Testis (tissue), 2 donors: ENCODE measurements at regions not wholly inside any gene's neighbourhood (a gene's known extent, or its start where the extent isn't known, plus 50 kb on each side); places are given as distances from the start of the nearest gene placed in this dataset.
A peak's percentile ranks its signal among the peaks of the same experiment; 100 is the strongest.
"Not testable (repeated sequence)": the region's sequence is repeated elsewhere in the genome, so short reads cannot be mapped to it uniquely, and the experiment has no call there.

Source experiments
- DNase-seq: peaks from one replicate; pipeline ENCODE4 v3.0.0-alpha.2; 2019
- H3K27ac ChIP-seq, 2 donors: fragments of 200-600 bp; sonication (generic); one replicate each; pipeline ENCODE4 v1.5.1; 2019
- H3K27me3 ChIP-seq: fragments of 200-600 bp; sonication (generic); one replicate; pipeline ENCODE4 v1.5.1; 2019
- H3K36me3 ChIP-seq: fragments of 200-600 bp; sonication (generic); one replicate; pipeline ENCODE4 v1.5.1; 2017; ENCODE audit warnings: low read depth; ENCODE audit errors: missing control alignments
- H3K4me1 ChIP-seq: fragments of 200-600 bp; sonication (generic); one replicate; pipeline ENCODE4 v1.5.1; 2019
- H3K4me3 ChIP-seq, 2 donors: fragments of 200-600 bp; sonication (generic); one replicate each; pipeline ENCODE4 v1.5.1; 2017 to 2019
- H3K9me3 ChIP-seq: fragments of 200-600 bp; sonication (generic); one replicate; pipeline ENCODE4 v1.5.1; 2017
- CTCF ChIP-seq, 3 experiments: fragments of 450-650 bp in 2 of 3; fragments of 200-600 bp in 1 of 3; sonication (generic) in 1 of 3; IDR thresholded peaks; one replicate each; pipeline ENCODE4 v1.5.1; 2016 to 2019; ENCODE audit warnings: antibody characterized with exemption in 3 of 3, mild to moderate bottlenecking in 2 of 3, moderate library complexity in 1 of 3
- POLR2A ChIP-seq: fragments of 450-650 bp; IDR thresholded peaks from one replicate; pipeline ENCODE4 v1.6.1; 2017; ENCODE audit warnings: antibody characterized with exemption, mild to moderate bottlenecking, moderate library complexity
- WGBS, 2 donors: methylation state at CpG; one replicate each; pipeline ENCODE4 v1.1.5; 2018; 5-methylcytosine and 5-hydroxymethylcytosine counted together
- intact Hi-C: fragments of 100-400 bp; cut with DNase I; formaldehyde crosslinking; loops from one replicate; pipeline ENCODE4 v1.15.1; 2023; ENCODE audit warnings: low total_unique reads

GRCh38 chr4:3612281-3612680 lies 80.1 kb upstream of the LRPAP1 start:
- TF ChIP-seq POLR2A (no peak), CTCF (IDR thresholded peaks at IDR 0.05) (no peak)
- 89 to 92% methylated on average over 4 of the region's 4 CpGs for WGBS, 2 donors
- Histone ChIP-seq H3K36me3 (no peaks in the 10 kb centered on the region), H3K27me3 (no peaks in the 10 kb centered on the region), H3K9me3 (no peaks in the 10 kb centered on the region), H3K4me1 (peaks cover 15% of the 10 kb centered on the region), H3K4me3 (no peak overlapping the region), H3K27ac (no peak overlapping the region)
- intact Hi-C loops = no loop called here
- DNase-seq = no peak

GRCh38 chr4:3611778-3612177 lies 79.6 kb upstream of the LRPAP1 start:
- Histone ChIP-seq H3K4me3 (no peak overlapping the region), H3K27ac (no peak overlapping the region), H3K36me3 (no peaks in the 10 kb centered on the region), H3K27me3 (no peaks in the 10 kb centered on the region), H3K9me3 (no peaks in the 10 kb centered on the region), H3K4me1 (peaks cover 15% of the 10 kb centered on the region)
- no peak for DNase-seq
- 80 to 88% methylated on average over 10 to 14 of the region's 14 CpGs for WGBS, 2 donors
- intact Hi-C loops = no loop called here
- no peak for TF ChIP-seq POLR2A
- no peak for TF ChIP-seq CTCF (IDR thresholded peaks at IDR 0.05)

DNA sequence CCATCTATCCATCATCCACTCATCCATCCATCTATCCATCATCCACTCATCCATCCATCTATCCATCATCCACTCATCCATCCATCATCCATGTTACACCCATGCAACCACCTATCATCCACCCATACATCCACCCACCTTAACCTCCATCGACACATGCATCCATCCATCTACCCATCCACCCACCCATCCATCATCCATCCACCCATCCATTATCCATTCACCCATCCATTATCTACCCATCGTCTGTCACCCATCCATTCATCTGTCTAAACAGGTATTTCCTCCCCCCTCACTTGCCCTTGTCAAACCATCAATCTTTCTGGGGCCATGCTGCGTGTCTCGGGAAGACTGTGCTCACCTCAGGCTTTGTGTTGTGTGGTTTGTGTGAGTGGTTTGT lies 78.6 kb upstream of the LRPAP1 start:
- intact Hi-C loops = not testable (repeated sequence)
- 89 to 94% methylated on average over 4 of the region's 4 CpGs for WGBS, 2 donors

DNA sequence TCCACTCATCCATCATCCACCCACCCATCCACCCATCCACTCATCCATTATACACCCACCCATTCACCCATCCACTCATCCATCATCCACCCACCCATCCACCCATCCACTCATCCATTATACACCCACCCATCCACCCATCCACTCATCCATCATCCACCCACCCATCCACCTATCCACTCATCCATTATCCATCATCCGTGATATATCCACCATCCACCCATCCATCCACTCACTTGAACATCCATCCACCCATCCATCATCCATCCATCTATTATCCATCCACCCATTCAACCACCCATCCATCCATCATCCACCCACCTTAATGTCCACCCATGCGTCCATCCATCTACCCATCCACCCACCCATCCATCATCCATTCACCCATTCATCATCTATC lies 77.7 kb upstream of the LRPAP1 start:
- intact Hi-C loops = not testable (repeated sequence)

More for the DNA sequence above, 78.6 kb upstream of the LRPAP1 start:
- not testable (repeated sequence) for H3K4me3 ChIP-seq, DNase-seq, H3K36me3 ChIP-seq, H3K27me3 ChIP-seq, H3K9me3 ChIP-seq, H3K27ac ChIP-seq
- H3K4me1 ChIP-seq = peaks cover 15% of the 10 kb centered on the region

DNA sequence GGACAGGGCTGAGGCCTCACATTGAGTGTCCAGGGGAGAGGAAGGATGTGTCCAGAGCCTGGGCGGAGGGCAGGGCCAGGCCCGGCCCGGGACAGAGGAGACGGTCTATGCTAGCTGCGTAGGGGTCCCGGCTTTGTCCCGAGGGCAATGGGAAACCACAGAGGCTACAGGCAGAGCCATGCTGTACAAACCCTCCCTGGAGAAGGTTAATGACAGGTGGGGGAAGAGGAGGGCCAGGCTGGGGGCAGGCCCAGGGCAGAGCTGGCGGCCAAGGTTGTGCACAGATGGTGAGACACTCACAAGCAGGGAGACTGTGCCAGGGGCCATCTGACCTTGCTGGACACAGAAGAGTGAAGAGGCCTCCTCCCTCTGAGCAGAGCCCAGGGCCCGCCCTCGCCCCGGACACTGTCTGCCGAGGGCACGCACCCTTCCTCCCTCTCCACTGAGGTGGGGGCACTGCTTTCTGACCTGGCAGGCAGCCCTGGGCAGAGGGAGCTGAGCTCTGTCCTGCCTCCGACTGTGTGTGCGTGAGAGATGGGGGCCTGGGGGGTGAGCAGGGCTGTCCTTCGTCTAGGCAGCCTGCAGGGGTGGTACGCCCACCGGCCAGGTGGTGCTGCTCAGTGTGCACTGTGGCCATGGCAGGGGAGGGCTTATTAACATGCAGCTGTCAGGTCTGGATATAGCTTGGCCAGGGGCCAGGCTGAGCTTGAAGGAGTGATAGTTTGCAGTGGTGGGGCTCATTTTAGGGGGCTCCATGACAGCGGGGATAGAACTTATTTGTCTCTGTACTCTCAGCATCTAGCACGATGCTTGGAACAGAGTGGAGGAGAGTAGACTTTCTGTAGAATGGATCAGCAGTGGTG lies 75.7 kb upstream of the LRPAP1 start:
- intact Hi-C loops = no loop called here
- 27 to 75% methylated on average over 2 to 20 of the region's 20 CpGs for WGBS, 2 donors
- DNase-seq = peak; percentile 68
- Histone ChIP-seq H3K9me3 (no peaks in the 10 kb centered on the region), H3K27ac (no peak overlapping the region), H3K4me1 (peaks cover 6% of the 10 kb centered on the region), H3K27me3 (no peaks in the 10 kb centered on the region), H3K4me3 (no peak overlapping the region), H3K36me3 (no peaks in the 10 kb centered on the region)
- no peak for TF ChIP-seq CTCF (IDR thresholded peaks at IDR 0.05)
- no peak for TF ChIP-seq POLR2A

More for the DNA sequence above, 77.7 kb upstream of the LRPAP1 start:
- not testable (repeated sequence) for H3K27ac ChIP-seq, H3K9me3 ChIP-seq, H3K27me3 ChIP-seq, DNase-seq, H3K36me3 ChIP-seq, H3K4me3 ChIP-seq
- WGBS, 2 donors = 92 to 94% methylated on average over 2 of the region's 2 CpGs
- peaks cover 15% of the 10 kb centered on the region for H3K4me1 ChIP-seq

DNA sequence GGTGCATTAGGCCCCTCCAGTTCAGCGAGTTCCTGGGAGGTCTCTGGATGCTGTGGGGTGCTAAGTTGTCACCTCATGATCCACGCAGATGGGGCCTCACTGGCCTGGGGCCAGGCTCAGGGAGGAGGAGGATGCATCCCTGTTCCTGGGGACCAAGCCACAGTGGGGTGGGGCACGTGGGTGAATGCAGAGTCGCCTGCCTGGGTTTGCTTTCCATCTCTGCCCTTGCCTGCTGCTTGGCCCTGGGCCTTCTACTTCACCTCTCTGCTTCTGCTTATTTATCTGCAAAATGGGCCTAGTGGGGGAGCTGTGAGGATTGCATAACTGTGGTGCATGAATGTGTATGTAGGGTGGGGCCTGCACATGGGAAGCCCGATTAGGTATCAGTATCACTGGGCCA lies 74.6 kb upstream of the LRPAP1 start:
- H3K9me3 ChIP-seq, DNase-seq, intact Hi-C loops, H3K27me3 ChIP-seq, H3K4me3 ChIP-seq, H3K4me1 ChIP-seq, H3K36me3 ChIP-seq, H3K27ac ChIP-seq: not testable (repeated sequence)
- 65 to 88% methylated on average over 1 to 5 of the region's 5 CpGs for WGBS, 2 donors

- H3K4me1 ChIP-seq, H3K4me3 ChIP-seq, intact Hi-C loops, H3K27me3 ChIP-seq, DNase-seq, H3K9me3 ChIP-seq, H3K27ac ChIP-seq, H3K36me3 ChIP-seq: not testable (repeated sequence)
- 92% methylated on average over 3 of the region's 3 CpGs for WGBS, 2 donors
These were observed 74.0 kb upstream of the LRPAP1 start for GRCh38 chr4:3606271-3606670.
